Immature natural killer cell (primary cell): ENCODE measurements at regions not wholly inside any gene's neighbourhood (a gene's known extent, or its start where the extent isn't known, plus 50 kb on each side); places are given as distances from the start of the nearest gene placed in this dataset.
"Not testable (repeated sequence)": the region's sequence is repeated elsewhere in the genome, so short reads cannot be mapped to it uniquely, and the experiment has no call there.

ENCODE experiments used
- DNase-seq, 3 donors: peaks; one replicate each; pipeline ENCODE4 v3.0.0; 2022; ENCODE audit warnings: mixed read lengths in 1 of 3
- H3K27ac Mint-ChIP-seq, 6 donors: one replicate each; pipeline ENCODE4 v1.8.0; 2020; ENCODE audit warnings: mixed read lengths in 6 of 6, mild to moderate bottlenecking in 5 of 6, inconsistent platforms in 4 of 6, moderate library complexity in 3 of 6
- H3K27me3 Mint-ChIP-seq, 3 donors: one replicate each; pipeline ENCODE4 v1.8.0; 2020 to 2021; ENCODE audit warnings: low read depth in 3 of 3, mild to moderate bottlenecking in 3 of 3, mixed read lengths in 3 of 3, moderate library complexity in 3 of 3, inconsistent platforms in 1 of 3
- H3K36me3 Mint-ChIP-seq, 3 donors: one replicate each; pipeline ENCODE4 v1.8.0; 2020; ENCODE audit warnings: mixed read lengths in 3 of 3, inconsistent platforms in 2 of 3, mild to moderate bottlenecking in 2 of 3
- H3K4me1 Mint-ChIP-seq, 2 donors: one replicate each; pipeline ENCODE4 v1.8.0; 2020; ENCODE audit warnings: inconsistent platforms in 2 of 2, mild to moderate bottlenecking in 2 of 2, mixed read lengths in 2 of 2, moderate library complexity in 1 of 2
- H3K4me3 Mint-ChIP-seq, 5 donors: one replicate each; pipeline ENCODE4 v1.8.0; 2020; ENCODE audit warnings: mild to moderate bottlenecking in 5 of 5, mixed read lengths in 5 of 5, inconsistent platforms in 3 of 5, moderate library complexity in 3 of 5
- H3K9me3 Mint-ChIP-seq, 6 donors: one replicate each; pipeline ENCODE4 v1.8.0; 2020; ENCODE audit warnings: mild to moderate bottlenecking in 6 of 6, mixed read lengths in 6 of 6, inconsistent platforms in 4 of 6, moderate library complexity in 3 of 6

DNA sequence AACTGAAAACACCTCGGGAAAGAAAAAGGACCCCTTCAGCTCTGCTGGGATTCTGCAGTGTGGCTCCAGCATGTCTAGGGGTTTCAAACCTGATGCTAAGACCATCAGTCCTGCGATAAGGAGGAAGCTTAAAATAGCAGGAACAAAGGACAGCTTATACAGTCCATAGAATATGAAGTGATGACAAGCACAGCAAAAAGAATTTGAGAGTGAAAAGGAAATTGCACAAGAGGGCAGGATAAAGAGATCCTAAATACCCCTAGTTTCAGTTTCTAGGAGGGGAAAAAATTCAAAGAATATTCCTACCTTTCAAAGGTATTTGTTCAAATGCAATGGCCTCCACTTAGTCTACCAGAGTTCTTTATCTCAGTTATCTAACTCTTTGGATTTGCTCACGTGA lies 171.4 kb downstream of the TGFB2 start:
- H3K27ac Mint-ChIP-seq: no peak overlapping the region
- H3K4me1 Mint-ChIP-seq: no peaks in the 10 kb centered on the region
- DNase-seq: no peak
- H3K36me3 Mint-ChIP-seq: no peaks in the 10 kb centered on the region
- peaks cover 0 to 4% (median 0%) of the 10 kb centered on the region in 3 donors for H3K27me3 Mint-ChIP-seq
- no peak overlapping the region for H3K4me3 Mint-ChIP-seq
- peaks cover 2 to 12% (median 8%) of the 10 kb centered on the region in 6 donors for H3K9me3 Mint-ChIP-seq

DNA sequence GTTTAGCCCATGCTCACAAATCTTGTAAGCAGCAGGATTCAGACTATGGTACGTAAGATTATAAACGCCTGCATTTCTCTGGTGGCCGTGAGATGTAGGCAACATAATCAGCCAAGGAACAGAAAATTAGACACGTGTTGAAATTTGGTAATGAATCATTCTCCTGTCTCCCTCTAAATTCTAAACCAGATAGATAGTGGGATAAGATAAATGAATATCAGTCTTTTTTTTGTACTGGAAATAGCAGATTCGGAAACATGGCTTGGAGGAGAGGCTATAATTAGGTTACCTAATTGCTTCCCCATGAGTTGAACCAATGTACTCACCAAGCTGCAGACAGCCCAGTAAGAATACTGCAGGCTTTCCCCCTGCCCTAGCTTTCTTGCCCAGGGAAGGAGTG lies 172.3 kb downstream of the TGFB2 start:
- Mint-ChIP-seq H3K4me1 (no peaks in the 10 kb centered on the region), H3K27me3 (peaks cover 0 to 4% (median 0%) of the 10 kb centered on the region in 3 donors), H3K4me3 (no peak overlapping the region)

DNA sequence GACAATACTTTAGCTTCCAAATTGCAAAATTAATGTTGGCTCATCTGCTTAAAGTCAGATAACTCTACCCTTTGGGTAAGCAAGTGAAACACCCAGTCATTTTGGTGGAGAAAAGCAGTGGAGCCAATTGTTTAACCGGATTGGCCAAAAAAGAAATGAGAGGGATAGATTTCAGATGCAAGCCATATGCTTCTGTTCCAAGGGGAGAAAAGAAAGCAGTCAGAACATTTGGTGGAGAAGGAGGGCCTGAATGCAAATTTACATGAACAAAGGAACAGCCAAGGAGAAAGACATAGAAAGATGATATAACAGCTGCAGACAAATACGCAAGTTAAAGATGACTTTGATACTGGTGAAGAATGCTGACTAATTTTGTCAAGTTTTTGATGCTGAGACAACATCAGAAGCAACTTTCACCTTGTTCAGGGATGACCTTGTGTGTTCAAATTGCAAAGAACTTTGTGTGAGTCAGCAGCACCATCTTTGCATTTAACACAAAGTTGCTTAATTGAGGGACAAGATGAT lies 173.1 kb downstream of the TGFB2 start:
- H3K27ac Mint-ChIP-seq: no peak overlapping the region
- H3K27me3 Mint-ChIP-seq: peaks cover 0 to 4% (median 0%) of the 10 kb centered on the region in 3 donors
- H3K4me1 Mint-ChIP-seq: no peaks in the 10 kb centered on the region
- H3K4me3 Mint-ChIP-seq: no peak overlapping the region
- H3K36me3 Mint-ChIP-seq: no peaks in the 10 kb centered on the region
- no peak for DNase-seq
- peaks cover 0 to 7% (median 4%) of the 10 kb centered on the region in 6 donors for H3K9me3 Mint-ChIP-seq

More for the DNA sequence above, 172.3 kb downstream of the TGFB2 start:
- DNase-seq: no peak
- peaks cover 1 to 12% (median 6%) of the 10 kb centered on the region in 6 donors for H3K9me3 Mint-ChIP-seq
- no peak overlapping the region for H3K27ac Mint-ChIP-seq
- no peaks in the 10 kb centered on the region for H3K36me3 Mint-ChIP-seq

DNA sequence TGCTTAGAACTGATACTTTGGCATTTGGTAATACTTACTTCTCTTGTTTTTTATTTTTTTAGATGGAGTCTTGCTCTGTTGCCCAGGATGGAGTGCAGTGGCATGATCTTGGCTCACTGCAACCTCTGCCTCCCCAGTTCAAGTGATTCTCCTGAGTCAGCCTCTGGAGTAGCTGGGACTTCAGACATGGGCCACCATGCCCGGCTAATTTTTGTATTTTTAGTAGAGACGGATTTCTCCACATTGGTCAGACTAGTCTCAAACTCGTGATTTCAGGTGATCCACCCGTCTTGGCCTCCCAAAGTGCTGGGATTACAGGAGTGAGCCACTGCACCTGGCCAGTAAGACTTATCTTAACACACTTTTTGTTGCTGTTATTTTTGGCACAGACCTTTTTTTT lies 175.5 kb downstream of the TGFB2 start:
- H3K27ac Mint-ChIP-seq, H3K4me3 Mint-ChIP-seq, H3K36me3 Mint-ChIP-seq, DNase-seq, H3K9me3 Mint-ChIP-seq, H3K4me1 Mint-ChIP-seq, H3K27me3 Mint-ChIP-seq: not testable (repeated sequence)

DNA sequence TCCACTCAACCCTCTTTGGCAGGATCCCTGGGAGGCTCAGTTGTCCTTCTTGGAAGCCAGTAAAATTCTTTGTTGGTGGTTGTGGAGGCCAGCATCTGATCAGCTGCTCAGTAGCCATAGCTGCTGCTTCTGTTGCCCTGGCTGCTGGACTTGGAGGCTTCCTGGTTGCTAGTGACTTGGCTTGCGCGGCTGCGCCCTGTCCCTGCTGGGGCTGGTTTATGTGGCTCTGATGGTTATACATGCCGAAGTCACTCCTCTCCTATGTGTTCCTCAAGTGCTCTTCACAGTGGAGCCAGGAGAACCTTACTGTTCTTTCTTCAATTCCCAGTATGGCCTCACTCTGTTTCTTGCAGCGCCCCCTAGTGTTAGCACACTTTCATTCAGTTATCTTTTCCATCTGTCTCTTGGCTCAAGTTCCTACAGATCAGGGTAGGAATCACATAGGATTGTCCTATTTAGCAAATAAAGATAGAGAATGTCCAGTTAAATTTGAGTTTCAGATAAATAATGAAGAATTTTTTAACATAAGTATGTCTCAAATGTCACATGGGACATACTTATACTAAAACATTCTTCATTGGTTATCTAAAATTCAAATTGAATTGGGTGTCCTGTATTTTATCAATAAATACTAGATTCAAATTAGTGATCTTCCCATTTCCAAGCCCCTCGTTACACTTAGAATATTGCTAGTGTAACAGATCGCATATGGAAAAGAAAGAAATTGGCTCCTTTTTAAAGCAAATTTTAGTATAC lies 176.5 kb downstream of the TGFB2 start:
- no peak overlapping the region for H3K4me3 Mint-ChIP-seq
- DNase-seq: no peak
- H3K27ac Mint-ChIP-seq: no peak overlapping the region
- H3K36me3 Mint-ChIP-seq: no peaks in the 10 kb centered on the region
- H3K27me3 Mint-ChIP-seq: peaks cover 0 to 7% (median 0%) of the 10 kb centered on the region in 3 donors
- H3K9me3 Mint-ChIP-seq: peaks cover 0 to 4% (median under 1%) of the 10 kb centered on the region in 6 donors
- H3K4me1 Mint-ChIP-seq: no peaks in the 10 kb centered on the region

- no peak for DNase-seq
- H3K27ac Mint-ChIP-seq: no peak overlapping the region
- H3K4me3 Mint-ChIP-seq: no peak overlapping the region
- no peaks in the 10 kb centered on the region for H3K36me3 Mint-ChIP-seq
- no peaks in the 10 kb centered on the region for H3K4me1 Mint-ChIP-seq
- H3K27me3 Mint-ChIP-seq: peaks cover 0 to 7% (median 0%) of the 10 kb centered on the region in 3 donors
- peaks cover 0 to 4% (median 1%) of the 10 kb centered on the region in 6 donors for H3K9me3 Mint-ChIP-seq
These were observed 179.4 kb downstream of the TGFB2 start for GRCh38 chr1:218524526-218524925.

- Mint-ChIP-seq H3K36me3 (no peaks in the 10 kb centered on the region), H3K9me3 (peaks cover 0 to 4% (median 1%) of the 10 kb centered on the region in 6 donors), H3K4me1 (no peaks in the 10 kb centered on the region), H3K4me3 (no peak overlapping the region), H3K27me3 (peaks cover 0 to 5% (median 0%) of the 10 kb centered on the region in 3 donors), H3K27ac (no peak overlapping the region)
- DNase-seq: no peak
These were observed 179.9 kb downstream of the TGFB2 start for GRCh38 chr1:218525031-218525430.

- Mint-ChIP-seq H3K27me3 (peaks cover 0 to 5% (median 0%) of the 10 kb centered on the region in 3 donors), H3K27ac (no peak overlapping the region), H3K4me3 (no peak overlapping the region), H3K36me3 (no peaks in the 10 kb centered on the region), H3K9me3 (peaks cover 0 to 4% (median 1%) of the 10 kb centered on the region in 6 donors), H3K4me1 (no peaks in the 10 kb centered on the region)
- no peak for DNase-seq
These were observed 180.5 kb downstream of the TGFB2 start for GRCh38 chr1:218525451-218526197.

GRCh38 chr1:218526198-218526580 lies 181.1 kb downstream of the TGFB2 start:
- Mint-ChIP-seq H3K9me3 (peaks cover 0 to 4% (median 1%) of the 10 kb centered on the region in 6 donors), H3K27ac (no peak overlapping the region), H3K4me1 (no peaks in the 10 kb centered on the region), H3K4me3 (no peak overlapping the region), H3K27me3 (peaks cover 0 to 5% (median 0%) of the 10 kb centered on the region in 3 donors), H3K36me3 (no peaks in the 10 kb centered on the region)
- DNase-seq: no peak

DNA sequence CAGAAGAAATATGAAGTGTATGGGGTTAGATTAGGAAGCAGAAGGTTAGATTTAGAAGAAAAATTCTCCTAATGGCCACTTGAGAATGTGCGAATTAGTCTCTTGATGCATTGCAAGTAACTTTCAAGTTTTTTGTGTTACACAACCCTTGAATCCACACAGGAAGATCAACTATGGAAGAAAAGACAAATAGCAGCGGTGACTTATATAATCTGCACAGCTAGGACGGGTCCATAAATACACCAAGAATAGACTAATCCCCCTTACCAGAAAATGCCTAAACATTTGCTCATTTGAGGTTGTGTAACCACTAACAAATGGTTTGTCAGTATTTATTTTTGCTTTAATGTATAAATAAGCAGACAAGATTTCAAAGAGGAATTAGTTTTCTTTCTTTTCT lies 182.6 kb downstream of the TGFB2 start:
- Mint-ChIP-seq H3K4me3 (no peak overlapping the region), H3K36me3 (no peaks in the 10 kb centered on the region), H3K4me1 (no peaks in the 10 kb centered on the region), H3K9me3 (peaks cover 0 to 4% (median 1%) of the 10 kb centered on the region in 6 donors), H3K27ac (no peak overlapping the region), H3K27me3 (peaks cover 0 to 5% (median 0%) of the 10 kb centered on the region in 3 donors)
- no peak for DNase-seq

- H3K9me3 Mint-ChIP-seq: peaks cover 0 to 8% (median 5%) of the 10 kb centered on the region in 6 donors
- H3K27me3 Mint-ChIP-seq: peaks cover 0 to 5% (median 0%) of the 10 kb centered on the region in 3 donors
- no peak overlapping the region for H3K27ac Mint-ChIP-seq
- H3K36me3 Mint-ChIP-seq: no peaks in the 10 kb centered on the region
- no peak for DNase-seq
- no peak overlapping the region for H3K4me3 Mint-ChIP-seq
- no peaks in the 10 kb centered on the region for H3K4me1 Mint-ChIP-seq
These were observed 184.6 kb downstream of the TGFB2 start for GRCh38 chr1:218529646-218530300.

DNA sequence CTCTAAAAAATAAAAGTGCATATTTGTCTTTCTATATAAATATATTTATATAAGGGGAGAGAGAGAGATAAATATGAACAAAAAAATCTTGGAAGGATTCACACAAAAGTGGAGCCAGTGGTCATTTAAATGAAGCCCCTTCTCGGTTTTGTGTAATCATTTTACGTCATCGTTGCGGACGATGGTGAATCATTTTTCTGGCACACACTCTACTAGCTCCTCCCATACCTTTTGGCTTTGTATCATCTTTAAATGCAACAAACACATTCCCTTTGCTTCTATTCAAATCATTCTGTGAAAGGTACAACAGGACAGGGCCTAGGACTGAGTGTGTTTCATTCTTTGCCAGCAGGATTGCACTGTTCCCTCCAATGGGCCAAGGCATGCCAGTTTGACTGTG lies 186.8 kb downstream of the TGFB2 start:
- no peak overlapping the region for H3K4me3 Mint-ChIP-seq
- H3K36me3 Mint-ChIP-seq: no peaks in the 10 kb centered on the region
- H3K27ac Mint-ChIP-seq: no peak overlapping the region
- no peaks in the 10 kb centered on the region for H3K27me3 Mint-ChIP-seq
- H3K4me1 Mint-ChIP-seq: no peaks in the 10 kb centered on the region
- no peak for DNase-seq
- H3K9me3 Mint-ChIP-seq: peaks cover 0 to 8% (median 4%) of the 10 kb centered on the region in 6 donors

GRCh38 chr1:218536296-218536986 lies 191.3 kb downstream of the TGFB2 start:
- DNase-seq: no peak

More at GRCh38 chr1:218536296-218536986, 191.3 kb downstream of the TGFB2 start:
- Mint-ChIP-seq H3K36me3 (no peaks in the 10 kb centered on the region), H3K9me3 (peaks cover 0 to 8% (median 3%) of the 10 kb centered on the region in 6 donors), H3K4me1 (no peaks in the 10 kb centered on the region), H3K27me3 (no peaks in the 10 kb centered on the region), H3K27ac (no peak overlapping the region), H3K4me3 (no peak overlapping the region)
